Endothelial cell of umbilical vein (primary cell): ENCODE measurements at regions not wholly inside any gene's neighbourhood (a gene's known extent, or its start where the extent isn't known, plus 50 kb on each side); places are given as distances from the start of the nearest gene placed in this dataset.

Experiments used
- BruUV-seq: library from RNA; stranded (reverse); fragments of 400-500 nt; replicated peaks from 2 replicates; lab custom pipeline; 2021; lab: Mats Ljungman, UMichigan
- CTCF ChIA-PET: fragments of 300-600, 350-600 bp; sonication (Branson Sonifier 250); formaldehyde crosslinking; loops from one replicate; lab custom pipeline; 2021; ENCODE audit warnings: antibody characterized with exemption, inconsistent platforms; lab: Charles Lee
- POLR2A ChIA-PET: fragments of 300-600, 350-600 bp; sonication (Branson Sonifier 250); formaldehyde crosslinking; loops from one replicate; lab custom pipeline; 2021; ENCODE audit warnings: antibody characterized with exemption, inconsistent platforms; lab: Charles Lee
- DNase-seq: peaks from one replicate; pipeline ENCODE4 v3.0.0-alpha.2; 2011; ENCODE audit warnings: low read depth, low spot score
- FAIRE-seq: peaks from 2 replicates; lab custom pipeline; 2011; peaks lifted over from hg19 to GRCh38; lab: Jason Lieb, UNC
- H2AFZ ChIP-seq: 2 replicates; pipeline ENCODE4 v1.6.0; 2012; ENCODE audit warnings: low read depth, low read length, control low read depth, inconsistent platforms
- H3K27ac ChIP-seq: 2 replicates; pipeline ENCODE4 v1.5.1; 2011; ENCODE audit warnings: low read depth, mild to moderate bottlenecking, control low read depth, low read length, moderate library complexity; ENCODE audit not compliant: insufficient read depth
- H3K27me3 ChIP-seq, 2 experiments: 2 replicates each; pipeline versions ENCODE4 v1.6.0 to v1.6.1; 2011; ENCODE audit warnings: low read length in 2 of 2, mixed read lengths in 1 of 2; ENCODE audit not compliant: control insufficient read depth in 2 of 2, insufficient read depth in 2 of 2
- H3K36me3 ChIP-seq, 2 experiments: 2 replicates in 1 of 2; 3 replicates in 1 of 2; pipeline ENCODE4 v1.5.1; 2011; ENCODE audit warnings: low read length in 2 of 2, mild to moderate bottlenecking in 1 of 2, moderate library complexity in 1 of 2; ENCODE audit not compliant: control insufficient read depth in 2 of 2, insufficient read depth in 2 of 2; ENCODE audit errors: extremely low read depth in 1 of 2
- H3K4me1 ChIP-seq: 3 replicates; pipeline ENCODE4 v1.5.1; 2011; ENCODE audit warnings: mild to moderate bottlenecking, low read length; ENCODE audit not compliant: control insufficient read depth, insufficient read depth; ENCODE audit errors: extremely low read depth
- H3K4me2 ChIP-seq: 2 replicates; pipeline ENCODE4 v1.6.1; 2011; ENCODE audit warnings: low read length, control low read depth, mixed read lengths; ENCODE audit not compliant: insufficient read depth
- H3K4me3 ChIP-seq, 3 experiments: fragments of 200-600 bp in 1 of 3; sonication (generic), shearing (Covaris generic) in 1 of 3; replicated peaks in 1 of 3; 2 replicates each; pipeline ENCODE4 v1.5.1; 2011 to 2016; ENCODE audit warnings: control low read depth in 3 of 3, low read length in 3 of 3, mild to moderate bottlenecking in 2 of 3, inconsistent platforms in 1 of 3, low read depth in 1 of 3, moderate library complexity in 1 of 3; ENCODE audit not compliant: insufficient read depth in 1 of 3
- H3K79me2 ChIP-seq: 2 replicates; pipeline ENCODE4 v1.6.0; 2012; ENCODE audit warnings: low read length, inconsistent platforms; ENCODE audit not compliant: control insufficient read depth, insufficient read depth
- H3K9ac ChIP-seq: replicated peaks from 2 replicates; pipeline ENCODE3; 2011; ENCODE audit warnings: low read length, control low read depth; ENCODE audit not compliant: insufficient read depth; ENCODE audit errors: extremely low read depth
- H3K9me1 ChIP-seq: replicated peaks from 3 replicates; pipeline ENCODE4 v1.6.0; 2011; ENCODE audit warnings: mild to moderate bottlenecking, low read length; ENCODE audit not compliant: control insufficient read depth, insufficient read depth; ENCODE audit errors: extremely low read depth
- H3K9me3 ChIP-seq: replicated peaks from 2 replicates; pipeline ENCODE4 v1.5.1; 2012; ENCODE audit warnings: low read length, inconsistent platforms; ENCODE audit not compliant: control insufficient read depth, insufficient read depth
- H4K20me1 ChIP-seq: replicated peaks from 2 replicates; pipeline ENCODE3; 2011; ENCODE audit warnings: mild to moderate bottlenecking, low read length; ENCODE audit not compliant: control insufficient read depth, insufficient read depth; ENCODE audit errors: extremely low read depth
- CTCF ChIP-seq, 2 donors: IDR thresholded peaks; 1 replicate in 1 of 2; 2 replicates in 1 of 2; pipeline ENCODE4 v1.5.1; 2011; ENCODE audit warnings: low read length in 2 of 2, mild to moderate bottlenecking in 2 of 2, moderate library complexity in 2 of 2, control low read depth in 1 of 2, inconsistent platforms in 1 of 2, low read depth in 1 of 2; ENCODE audit not compliant: insufficient read depth in 1 of 2; ENCODE audit errors: extremely low read depth in 1 of 2
- EZH2 ChIP-seq: IDR thresholded peaks from 2 replicates; pipeline ENCODE4 v1.6.1; 2012; ENCODE audit warnings: borderline replicate concordance, low read depth, mild to moderate bottlenecking, moderate library complexity, low read length, inconsistent platforms; ENCODE audit not compliant: severe bottlenecking
- FOS ChIP-seq: IDR thresholded peaks from 2 replicates; pipeline ENCODE4 v1.6.1; 2011; ENCODE audit warnings: mild to moderate bottlenecking, low read length, moderate library complexity, borderline replicate concordance; ENCODE audit not compliant: insufficient read depth
- GATA2 ChIP-seq: IDR thresholded peaks from 2 replicates; pipeline ENCODE4 v1.7.0; 2011; ENCODE audit warnings: low read depth, mild to moderate bottlenecking, moderate library complexity, mixed read lengths, low read length; ENCODE audit not compliant: insufficient read length, insufficient read depth
- JUN ChIP-seq: IDR thresholded peaks from 2 replicates; pipeline ENCODE4 v1.6.1; 2011; ENCODE audit warnings: borderline replicate concordance, low read depth; ENCODE audit not compliant: insufficient read length, insufficient read depth
- MAX ChIP-seq: IDR thresholded peaks from 2 replicates; pipeline ENCODE4 v1.6.1; 2011; ENCODE audit not compliant: insufficient read depth, insufficient read length
- MYC ChIP-seq: IDR thresholded peaks from one replicate; pipeline ENCODE4 v1.6.1; 2011; ENCODE audit warnings: mild to moderate bottlenecking, low read depth, low read length
- POLR2A ChIP-seq: IDR thresholded peaks from 2 replicates; pipeline ENCODE4 v1.6.1; 2012; ENCODE audit warnings: low read depth, mild to moderate bottlenecking, control low read depth, low read length
- POLR2AphosphoS5 ChIP-seq: IDR thresholded peaks from 2 replicates; pipeline ENCODE4 v1.6.1; 2012; ENCODE audit warnings: low read depth, mild to moderate bottlenecking, control low read depth, low read length, moderate library complexity; ENCODE audit not compliant: insufficient read depth
- dilution Hi-C: fragments of 300-500 bp; cut with MboI; formaldehyde crosslinking; loops from one replicate; pipeline ENCODE4 v1.15.0; 2019; ENCODE audit warnings: low sequenced_read_pairs; ENCODE audit not compliant: extremely low pct_ligation_motif_present
- intact Hi-C: fragments of 100-400 bp; cut with micrococcal nuclease; formaldehyde crosslinking; loops from one replicate; pipeline ENCODE4 v1.10.0; 2022

GRCh38 chr18:75904416-75904815 is 476.9 kb upstream of the SMIM21 start:
- Histone ChIP-seq H3K9me1 (no peaks in the 10 kb centered on the region), H3K9me3 (peaks cover 5% of the 10 kb centered on the region), H3K4me1 (no peaks in the 10 kb centered on the region), H3K4me3 (no peak overlapping the region), H3K36me3 (no peaks in the 10 kb centered on the region), H3K79me2 (no peaks in the 10 kb centered on the region), H4K20me1 (no peaks in the 10 kb centered on the region), H3K4me2 (no peak overlapping the region), H2AFZ (no peak overlapping the region), H3K27me3 (no peaks in the 10 kb centered on the region), H3K27ac (no peak overlapping the region), H3K9ac (no peak overlapping the region)
- TF ChIP-seq EZH2: no peak
- TF ChIP-seq GATA2: no peak
- TF ChIP-seq MAX: no peak
- no peak for TF ChIP-seq JUN
- no peak for TF ChIP-seq POLR2AphosphoS5
- TF ChIP-seq FOS: no peak
- no peak for TF ChIP-seq POLR2A
- no peak for TF ChIP-seq MYC
- TF ChIP-seq CTCF (IDR thresholded peaks at IDR 0.05; ENCODE audit: extremely low read depth in 1 of 2, insufficient read depth in 1 of 2, low read depth in 1 of 2, low read length in 2 of 2): no peak
- DNase-seq (no peak), FAIRE-seq (no peak)
- intact Hi-C loops: no loop called here
- no TSS peak for BruUV-seq
- dilution Hi-C loops: no loop called here
- CTCF ChIA-PET: no interaction called here
- POLR2A ChIA-PET: no interaction called here
